T-helper 2 cell treated with Interferon-gamma antibody and Interleukin-4, amounts not matched to agents 5 μg/mL and 100 μg/mL, for 36 hours (primary cell): ENCODE measurements at regions not wholly inside any gene's neighbourhood (a gene's known extent, or its start where the extent isn't known, plus 50 kb on each side); places are given as distances from the start of the nearest gene placed in this dataset.

Experiments used
- DNase-seq: peaks from one replicate; pipeline ENCODE4 v3.0.0; 2021; ENCODE audit warnings: low spot score
- H3K27ac Mint-ChIP-seq: one replicate; pipeline ENCODE4 v1.8.0; 2021; ENCODE audit warnings: mild to moderate bottlenecking, mixed read lengths
- H3K27me3 Mint-ChIP-seq: one replicate; pipeline ENCODE4 v1.8.0; 2021; ENCODE audit warnings: low read depth, mixed read lengths
- H3K36me3 Mint-ChIP-seq: one replicate; pipeline ENCODE4 v1.8.0; 2021; ENCODE audit warnings: low read depth, mixed read lengths
- H3K4me1 Mint-ChIP-seq: one replicate; pipeline ENCODE4 v1.8.0; 2021; ENCODE audit warnings: low read depth, mixed read lengths
- H3K4me3 Mint-ChIP-seq: one replicate; pipeline ENCODE4 v1.8.0; 2022; ENCODE audit warnings: mild to moderate bottlenecking, moderate library complexity, mixed read lengths
- H3K9me3 Mint-ChIP-seq: one replicate; pipeline ENCODE4 v1.8.0; 2021; ENCODE audit warnings: mixed read lengths

DNA sequence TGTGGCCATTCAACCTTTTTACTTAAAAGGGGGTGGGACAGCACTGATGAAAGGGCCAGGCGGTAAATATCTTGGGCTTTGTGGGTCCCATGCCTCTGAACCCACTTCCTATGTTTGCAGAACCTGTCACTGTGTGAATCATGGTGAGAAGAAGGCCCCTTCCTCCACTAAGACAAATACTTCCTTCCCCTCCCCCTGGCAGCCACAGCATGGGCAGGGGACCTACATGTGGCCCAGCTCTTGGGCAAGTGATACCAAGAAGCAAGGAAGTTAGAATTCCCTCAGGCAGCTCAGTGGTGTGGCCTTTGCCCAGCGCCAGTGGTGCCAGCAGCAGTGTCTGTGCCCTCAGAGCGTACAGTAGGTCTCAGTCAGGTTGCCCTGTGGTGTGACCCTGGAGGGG is 168.6 kb downstream of the TRIM33 start:
- Mint-ChIP-seq H3K4me1 (peaks cover 25% of the 10 kb centered on the region), H3K27me3 (peaks cover 2% of the 10 kb centered on the region), H3K4me3 (no peak overlapping the region), H3K27ac (peak overlapping the region; percentile 58), H3K36me3 (no peaks in the 10 kb centered on the region), H3K9me3 (no peaks in the 10 kb centered on the region)
- DNase-seq: no peak

DNA sequence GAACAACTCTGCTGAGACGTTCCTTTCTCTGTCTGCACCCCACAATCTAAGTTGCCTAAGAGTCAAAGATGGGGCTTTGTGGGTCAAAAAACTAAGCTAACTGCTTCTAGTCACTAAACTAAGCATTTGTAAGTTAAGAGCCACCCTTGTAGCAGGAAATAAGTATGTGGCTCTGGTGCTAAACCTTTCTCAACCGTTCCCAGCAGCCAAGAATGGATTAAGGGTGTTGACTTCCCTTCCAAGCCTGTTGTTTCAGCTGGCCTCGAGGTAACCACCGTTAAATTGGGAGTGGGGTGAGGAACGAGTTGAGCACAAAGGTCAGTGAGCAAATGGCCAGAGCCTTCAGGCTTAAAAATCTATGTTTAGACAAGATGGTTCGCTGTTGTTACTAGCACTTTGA is 169.1 kb downstream of the TRIM33 start:
- Mint-ChIP-seq H3K36me3 (no peaks in the 10 kb centered on the region), H3K9me3 (no peaks in the 10 kb centered on the region), H3K27ac (no peak overlapping the region), H3K4me3 (peak overlapping the region; percentile 21), H3K4me1 (peaks cover 25% of the 10 kb centered on the region), H3K27me3 (no peaks in the 10 kb centered on the region)
- DNase-seq: no peak

DNA sequence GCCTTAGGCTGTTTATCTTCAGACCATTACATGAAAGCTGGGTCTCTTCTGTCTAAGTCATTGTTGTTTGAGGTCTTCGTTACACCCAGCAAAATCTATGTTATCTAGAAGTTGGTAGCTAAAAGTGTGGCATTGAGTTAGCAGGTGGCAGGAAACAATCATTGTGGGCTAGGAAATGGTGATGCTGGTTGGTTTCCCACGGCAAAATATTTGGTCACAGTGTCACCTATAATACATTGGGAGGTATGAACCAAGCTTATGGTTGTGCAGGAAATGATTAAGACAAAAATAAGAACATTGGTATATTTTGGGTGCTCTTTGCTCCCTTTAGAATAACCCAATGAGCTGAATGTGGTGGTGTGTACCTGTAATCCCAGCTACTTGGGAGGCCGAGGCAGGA is 169.7 kb downstream of the TRIM33 start:
- Mint-ChIP-seq H3K9me3 (no peaks in the 10 kb centered on the region), H3K36me3 (no peaks in the 10 kb centered on the region), H3K27me3 (no peaks in the 10 kb centered on the region), H3K4me3 (no peak overlapping the region), H3K4me1 (peaks cover 23% of the 10 kb centered on the region), H3K27ac (peak overlapping the region; percentile 15)
- DNase-seq: no peak

DNA sequence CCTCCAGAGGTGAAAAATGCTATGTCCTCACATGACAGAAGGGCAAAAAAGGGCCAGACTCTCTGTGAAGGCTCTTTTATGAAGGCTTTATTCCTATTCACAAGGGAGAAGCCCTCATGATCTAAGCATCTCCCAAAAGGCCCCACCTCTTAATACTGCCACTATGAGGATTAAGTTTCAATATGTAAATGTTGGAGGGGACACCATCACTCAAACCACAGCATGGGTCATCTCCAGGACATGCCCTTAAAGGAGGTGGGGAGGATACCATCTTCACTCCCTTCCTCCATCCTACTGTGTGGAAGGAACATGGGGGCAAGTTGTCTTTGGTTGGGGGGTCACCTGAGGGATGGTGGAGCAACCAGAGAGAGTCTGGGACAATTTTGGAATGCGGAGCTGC is 170.1 kb downstream of the TRIM33 start:
- DNase-seq: no peak
- Mint-ChIP-seq H3K4me3 (no peak overlapping the region), H3K36me3 (no peaks in the 10 kb centered on the region), H3K27ac (no peak overlapping the region), H3K9me3 (no peaks in the 10 kb centered on the region), H3K4me1 (peaks cover 22% of the 10 kb centered on the region), H3K27me3 (no peaks in the 10 kb centered on the region)

DNA sequence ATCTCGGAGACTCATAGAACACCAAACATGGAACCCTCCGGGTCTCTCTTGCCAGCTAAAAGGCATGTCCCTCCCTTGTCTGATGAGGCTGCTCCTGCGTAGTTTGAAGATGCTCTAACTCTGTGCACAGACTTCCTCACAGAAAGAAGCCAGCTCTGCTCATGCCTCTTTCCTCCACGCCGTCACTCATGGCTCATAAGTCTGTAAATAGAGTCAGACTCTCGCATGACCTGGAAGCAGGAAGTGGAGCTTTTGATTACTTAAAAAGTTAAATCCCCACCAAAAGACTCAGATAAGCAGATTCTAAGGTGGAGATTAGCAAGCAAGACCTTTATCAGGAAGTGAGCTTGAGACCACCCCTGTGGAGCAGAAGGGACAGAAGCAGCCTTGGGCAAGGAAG is 171.6 kb downstream of the TRIM33 start:
- Mint-ChIP-seq H3K4me1 (peaks cover 28% of the 10 kb centered on the region), H3K9me3 (no peaks in the 10 kb centered on the region), H3K27ac (no peak overlapping the region), H3K4me3 (no peak overlapping the region), H3K36me3 (no peaks in the 10 kb centered on the region), H3K27me3 (peaks cover 3% of the 10 kb centered on the region)
- DNase-seq: no peak

DNA sequence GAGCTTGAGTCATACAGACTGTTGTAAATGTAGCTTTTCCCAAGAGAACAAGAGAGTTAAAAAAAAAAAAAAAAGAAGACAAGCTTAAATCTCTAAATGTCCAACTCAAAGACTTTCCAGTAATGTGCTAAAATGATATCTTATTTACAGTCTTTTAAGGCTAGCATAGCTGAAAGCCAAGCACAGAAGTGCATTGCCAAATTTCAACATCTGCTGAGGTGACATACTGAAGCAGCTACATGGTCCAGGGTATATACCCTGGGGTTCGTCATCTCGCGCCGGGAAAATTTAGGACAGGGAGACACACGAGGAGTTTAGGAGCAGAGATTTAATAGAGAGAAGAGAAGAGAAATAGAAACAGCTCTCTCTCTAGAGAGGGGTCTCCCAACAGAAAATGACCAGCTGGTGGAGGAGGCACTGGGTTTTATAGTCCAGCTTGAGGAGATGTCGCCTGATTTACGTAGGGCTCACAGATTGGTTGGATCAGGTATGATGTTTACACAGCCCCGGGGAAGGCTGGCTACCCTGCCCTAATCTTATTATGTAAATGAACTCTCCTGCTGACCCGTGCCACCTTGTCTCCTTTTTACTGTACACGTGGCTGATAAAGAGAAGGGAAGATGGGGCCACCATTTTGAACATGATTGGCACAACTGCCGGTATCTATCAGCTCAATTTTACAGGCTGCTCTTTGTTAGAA is 172.7 kb downstream of the TRIM33 start:
- H3K27me3 Mint-ChIP-seq: peaks cover 6% of the 10 kb centered on the region
- H3K36me3 Mint-ChIP-seq: no peaks in the 10 kb centered on the region
- H3K4me1 Mint-ChIP-seq: peaks cover 35% of the 10 kb centered on the region
- H3K4me3 Mint-ChIP-seq: no peak overlapping the region
- H3K9me3 Mint-ChIP-seq: no peaks in the 10 kb centered on the region
- DNase-seq: no peak
- H3K27ac Mint-ChIP-seq: no peak overlapping the region

DNA sequence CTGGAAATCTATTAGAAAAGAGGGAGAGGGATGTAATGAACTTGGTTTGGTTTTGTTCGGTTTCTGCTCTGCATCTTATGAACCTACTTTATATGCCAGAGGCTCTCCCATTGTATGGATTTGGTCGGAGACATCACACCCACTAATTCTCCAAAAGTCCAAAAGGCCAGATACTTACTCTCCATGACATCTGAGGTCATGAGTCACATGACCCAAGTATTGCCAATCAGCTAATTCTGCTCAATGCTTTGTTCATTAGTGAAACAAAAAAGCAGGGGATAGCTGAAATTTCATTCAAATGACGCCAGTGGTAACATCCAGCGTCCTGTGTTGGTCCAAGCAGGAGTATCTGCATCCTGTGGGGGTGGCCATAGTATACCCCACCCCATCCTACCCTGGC is 173.6 kb downstream of the TRIM33 start:
- Mint-ChIP-seq H3K4me1 (peaks cover 33% of the 10 kb centered on the region), H3K36me3 (no peaks in the 10 kb centered on the region), H3K9me3 (no peaks in the 10 kb centered on the region), H3K27me3 (peaks cover 10% of the 10 kb centered on the region), H3K27ac (no peak overlapping the region), H3K4me3 (no peak overlapping the region)
- no peak for DNase-seq

DNA sequence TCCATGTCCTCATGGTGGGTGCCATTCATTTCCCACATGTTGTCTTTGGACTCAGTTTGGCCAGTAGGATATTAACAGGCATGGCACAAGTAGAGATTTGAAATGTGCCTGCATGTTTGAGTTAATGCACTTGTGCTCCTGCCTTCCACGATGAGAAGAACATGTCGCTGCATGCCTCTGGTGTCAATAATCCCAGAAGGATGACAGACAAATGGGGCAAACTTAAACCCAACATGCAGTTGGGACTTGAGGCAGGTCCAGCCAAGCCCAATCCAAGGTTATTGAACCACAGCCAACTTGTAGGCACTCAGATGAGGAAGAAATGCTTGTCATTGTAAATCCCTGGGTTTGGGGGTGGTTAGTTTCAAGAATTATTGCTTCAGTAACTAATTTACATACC is 174.6 kb downstream of the TRIM33 start:
- no peaks in the 10 kb centered on the region for H3K36me3 Mint-ChIP-seq
- peaks cover 17% of the 10 kb centered on the region for H3K27me3 Mint-ChIP-seq
- H3K27ac Mint-ChIP-seq: no peak overlapping the region
- no peaks in the 10 kb centered on the region for H3K9me3 Mint-ChIP-seq
- H3K4me1 Mint-ChIP-seq: peaks cover 29% of the 10 kb centered on the region
- DNase-seq: no peak
- H3K4me3 Mint-ChIP-seq: no peak overlapping the region

DNA sequence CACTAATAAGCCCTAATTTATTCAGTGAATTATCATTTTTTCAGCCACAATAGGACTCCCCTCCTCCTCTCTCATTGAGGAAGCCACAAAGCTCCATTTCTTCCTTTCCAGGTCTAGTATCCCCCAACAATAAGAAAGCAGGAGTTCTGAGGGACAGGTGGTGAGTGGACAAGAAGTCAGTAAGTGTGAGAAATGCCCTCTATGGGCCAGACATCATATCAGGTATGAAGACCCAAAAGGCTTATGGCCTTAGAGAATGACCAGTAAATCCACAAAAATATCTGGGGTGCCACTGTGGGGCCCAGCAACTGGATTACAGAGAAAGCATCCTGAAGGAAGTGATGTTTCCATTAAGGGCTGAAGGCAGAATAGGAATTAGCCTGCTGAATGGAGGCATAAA is 175.7 kb downstream of the TRIM33 start:
- no peaks in the 10 kb centered on the region for H3K9me3 Mint-ChIP-seq
- no peak overlapping the region for H3K27ac Mint-ChIP-seq
- no peak for DNase-seq
- H3K4me3 Mint-ChIP-seq: peak overlapping the region; percentile 36
- H3K36me3 Mint-ChIP-seq: no peaks in the 10 kb centered on the region
- H3K27me3 Mint-ChIP-seq: peaks cover 19% of the 10 kb centered on the region
- H3K4me1 Mint-ChIP-seq: peaks cover 31% of the 10 kb centered on the region

DNA sequence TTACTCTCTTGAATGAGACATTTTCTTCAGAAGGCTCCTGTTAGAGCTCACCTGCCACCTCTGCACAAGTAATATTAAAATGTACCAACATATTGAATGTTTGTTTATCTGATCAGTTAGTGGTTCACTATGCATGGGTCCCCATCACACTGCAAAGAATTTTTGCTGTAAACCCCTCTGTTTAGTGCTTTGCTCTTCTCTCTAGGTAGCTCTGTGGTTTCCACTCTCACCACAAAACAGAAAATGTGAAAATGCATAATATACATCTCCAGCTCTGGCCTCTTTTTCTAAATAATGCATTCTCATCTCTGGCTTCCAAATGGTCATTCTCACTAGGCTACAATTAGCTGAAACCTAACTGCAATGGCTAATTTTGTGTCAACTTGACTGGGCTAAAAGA is 176.7 kb downstream of the TRIM33 start:
- no peaks in the 10 kb centered on the region for H3K9me3 Mint-ChIP-seq
- peaks cover 33% of the 10 kb centered on the region for H3K4me1 Mint-ChIP-seq
- H3K27ac Mint-ChIP-seq: no peak overlapping the region
- no peaks in the 10 kb centered on the region for H3K36me3 Mint-ChIP-seq
- H3K4me3 Mint-ChIP-seq: peak overlapping the region; percentile 36
- DNase-seq: no peak
- peaks cover 23% of the 10 kb centered on the region for H3K27me3 Mint-ChIP-seq

DNA sequence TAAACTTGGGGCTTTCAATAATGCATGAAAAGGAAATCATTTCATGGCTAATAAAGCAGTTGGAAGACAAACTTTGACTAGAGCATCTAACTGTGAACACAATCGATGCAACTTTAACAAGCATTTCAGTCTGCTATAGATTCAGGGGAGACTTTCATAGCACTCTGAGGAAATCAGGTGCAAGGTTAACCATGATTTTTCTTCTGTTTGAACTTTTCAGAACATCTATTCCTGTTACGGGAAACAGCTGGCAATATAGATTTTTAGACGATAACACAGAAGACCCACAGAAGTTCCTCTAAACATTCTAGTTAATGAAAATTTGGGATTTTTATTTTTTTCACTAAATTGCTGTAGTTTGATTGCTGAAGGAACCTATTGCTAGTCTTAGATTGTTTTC is 177.3 kb downstream of the TRIM33 start:
- peaks cover 26% of the 10 kb centered on the region for H3K27me3 Mint-ChIP-seq
- no peak overlapping the region for H3K4me3 Mint-ChIP-seq
- no peaks in the 10 kb centered on the region for H3K9me3 Mint-ChIP-seq
- peaks cover 31% of the 10 kb centered on the region for H3K4me1 Mint-ChIP-seq
- no peak for DNase-seq
- H3K36me3 Mint-ChIP-seq: no peaks in the 10 kb centered on the region
- H3K27ac Mint-ChIP-seq: no peak overlapping the region

DNA sequence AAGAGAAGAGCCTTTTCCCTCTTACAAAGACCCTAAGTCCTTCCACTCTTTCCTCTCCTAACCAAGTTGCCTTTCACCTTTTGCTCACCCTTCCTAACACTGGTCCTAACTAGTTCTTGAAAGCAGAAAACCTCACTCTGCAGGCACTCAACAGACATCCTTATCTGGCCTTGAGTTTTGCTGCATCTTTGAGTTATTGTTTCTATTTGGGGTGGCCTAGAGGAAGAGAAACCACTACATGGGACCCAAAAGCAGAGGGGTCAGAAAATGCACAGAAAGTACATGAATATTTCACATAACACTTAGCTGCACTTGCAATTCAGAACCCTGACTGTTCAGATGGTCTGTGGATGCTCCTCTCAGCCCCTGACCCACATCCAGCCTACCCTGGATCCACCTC is 178.3 kb upstream of the SYT6 start:
- Mint-ChIP-seq H3K27me3 (peaks cover 31% of the 10 kb centered on the region), H3K4me1 (peaks cover 31% of the 10 kb centered on the region), H3K36me3 (no peaks in the 10 kb centered on the region), H3K9me3 (no peaks in the 10 kb centered on the region), H3K4me3 (no peak overlapping the region), H3K27ac (no peak overlapping the region)
- DNase-seq: no peak

DNA sequence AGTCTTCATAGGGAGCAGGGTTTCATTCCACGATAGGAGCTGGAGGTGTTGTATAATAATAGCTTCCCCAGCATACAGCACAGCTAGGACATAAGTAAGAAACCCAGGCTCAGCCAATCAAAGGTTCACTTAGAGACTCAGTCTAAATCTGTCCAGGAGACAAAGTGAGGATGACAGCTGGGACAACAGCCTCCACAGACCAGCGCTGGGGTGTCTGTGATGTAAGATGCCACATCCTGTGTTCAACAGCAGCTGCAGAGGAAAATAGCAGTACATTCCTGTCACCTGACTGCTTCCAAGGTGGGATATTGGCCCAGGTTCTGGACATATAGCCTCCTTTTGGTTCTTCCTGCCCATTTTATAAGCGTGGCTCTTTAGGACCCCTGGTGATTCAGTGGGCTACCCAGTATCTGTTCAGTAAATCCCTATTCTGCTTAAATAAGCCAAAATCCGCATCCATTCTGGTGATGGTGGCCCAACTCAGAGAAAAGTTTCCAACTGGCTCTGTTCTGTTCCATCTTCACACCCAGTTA is 176.8 kb upstream of the SYT6 start:
- Mint-ChIP-seq H3K9me3 (no peaks in the 10 kb centered on the region), H3K4me1 (peaks cover 31% of the 10 kb centered on the region), H3K27ac (no peak overlapping the region), H3K36me3 (no peaks in the 10 kb centered on the region), H3K27me3 (peaks cover 34% of the 10 kb centered on the region), H3K4me3 (no peak overlapping the region)
- no peak for DNase-seq

DNA sequence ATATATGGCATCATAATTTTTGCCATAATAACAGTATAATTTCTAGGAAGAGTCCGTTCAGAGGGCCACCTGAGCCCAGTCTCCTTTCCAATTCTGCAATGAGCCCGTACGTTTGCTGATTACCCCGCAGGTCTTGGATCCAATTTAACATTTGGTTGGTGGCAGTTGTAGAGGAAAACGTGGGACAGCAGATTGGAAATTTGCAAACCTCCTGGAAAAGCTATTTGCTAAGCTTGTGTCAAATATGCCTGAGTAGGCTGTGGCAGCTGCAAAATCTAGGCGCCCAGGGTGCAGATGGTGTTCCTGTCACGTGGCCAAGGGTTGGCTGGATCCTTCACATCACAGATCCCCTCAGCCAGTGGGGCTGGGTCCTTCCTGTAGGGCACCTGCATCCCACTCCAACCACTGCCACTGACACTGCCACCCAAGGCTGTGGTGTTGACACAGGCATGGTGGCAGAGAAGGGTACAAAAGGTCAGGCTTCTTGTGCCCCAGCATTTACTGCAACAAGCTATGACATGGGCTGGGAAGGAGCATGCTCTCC is 174.8 kb upstream of the SYT6 start:
- Mint-ChIP-seq H3K27me3 (peaks cover 32% of the 10 kb centered on the region), H3K4me3 (no peak overlapping the region), H3K4me1 (peaks cover 17% of the 10 kb centered on the region), H3K9me3 (no peaks in the 10 kb centered on the region), H3K27ac (no peak overlapping the region), H3K36me3 (no peaks in the 10 kb centered on the region)
- DNase-seq: no peak

DNA sequence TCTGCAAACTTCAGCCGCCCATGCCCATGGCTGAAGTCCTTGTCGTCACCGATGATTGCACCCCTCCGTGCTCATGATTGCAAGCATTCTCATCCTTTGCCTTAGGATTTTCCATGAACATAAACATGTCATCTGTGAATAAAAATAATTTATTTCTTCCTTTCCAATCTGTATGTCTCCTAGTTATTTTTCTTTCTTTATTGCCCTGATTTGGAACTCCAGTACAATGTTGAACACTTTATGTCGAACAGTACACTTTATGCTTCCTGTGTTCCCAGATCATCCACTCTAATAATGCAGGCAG is 170.9 kb upstream of the SYT6 start:
- Mint-ChIP-seq H3K4me1 (no peaks in the 10 kb centered on the region), H3K27me3 (peaks cover 18% of the 10 kb centered on the region), H3K9me3 (no peaks in the 10 kb centered on the region), H3K36me3 (no peaks in the 10 kb centered on the region), H3K4me3 (no peak overlapping the region), H3K27ac (no peak overlapping the region)
- no peak for DNase-seq
